AG09309 (cell line): ENCODE measurements at regions not wholly inside any gene's neighbourhood (a gene's known extent, or its start where the extent isn't known, plus 50 kb on each side); places are given as distances from the start of the nearest gene placed in this dataset.

ENCODE experiments used
- DNase-seq: peaks from one replicate; pipeline ENCODE4 v3.0.0-alpha.2; 2010; ENCODE audit warnings: low read depth
- H3K4me3 ChIP-seq: 2 replicates; pipeline ENCODE4 v1.5.1; 2011; ENCODE audit warnings: mild to moderate bottlenecking, low read depth, low read length, moderate library complexity; ENCODE audit not compliant: control insufficient read depth
- CTCF ChIP-seq: IDR thresholded peaks from 2 replicates; pipeline ENCODE4 v1.5.1; 2011; ENCODE audit warnings: mild to moderate bottlenecking, low read depth, low read length, inconsistent platforms; ENCODE audit not compliant: insufficient read depth, control insufficient read depth; ENCODE audit errors: missing control alignments

- DNase-seq: no peak
- H3K4me3 ChIP-seq: no peak overlapping the region
- TF ChIP-seq CTCF: no peak
These were observed 640.1 kb upstream of the AADAT start for GRCh38 chr4:170729897-170730296.

GRCh38 chr4:170729236-170729635 is 639.5 kb upstream of the AADAT start:
- no peak for TF ChIP-seq CTCF
- no peak for DNase-seq
- H3K4me3 ChIP-seq: no peak overlapping the region

GRCh38 chr4:170724191-170724590 is 634.4 kb upstream of the AADAT start:
- no peak overlapping the region for H3K4me3 ChIP-seq
- no peak for TF ChIP-seq CTCF
- DNase-seq: no peak

GRCh38 chr4:170723171-170723570 is 633.4 kb upstream of the AADAT start:
- no peak for DNase-seq
- no peak for TF ChIP-seq CTCF
- no peak overlapping the region for H3K4me3 ChIP-seq

- no peak for DNase-seq
- no peak for TF ChIP-seq CTCF
- H3K4me3 ChIP-seq: no peak overlapping the region
These were observed 632.1 kb upstream of the AADAT start for GRCh38 chr4:170721812-170722373.

- no peak overlapping the region for H3K4me3 ChIP-seq
- no peak for TF ChIP-seq CTCF
- DNase-seq: no peak
These were observed 627.1 kb upstream of the AADAT start for GRCh38 chr4:170716868-170717267.

- H3K4me3 ChIP-seq: no peak overlapping the region
- no peak for DNase-seq
- TF ChIP-seq CTCF: no peak
These were observed 616.2 kb upstream of the AADAT start for GRCh38 chr4:170705907-170706306.
